GM21529 (cell line): ENCODE measurements at regions not wholly inside any gene's neighbourhood (a gene's known extent, or its start where the extent isn't known, plus 50 kb on each side); places are given as distances from the start of the nearest gene placed in this dataset.

ENCODE experiments used
- ATAC-seq: cut with Tn5 transposase; IDR thresholded peaks from one replicate; pipeline ENCODE4 v1.9.1; 2021; ENCODE audit not compliant: unreplicated experiment

- no peak for ATAC-seq
These were observed 523.5 kb downstream of the SLC16A7 start for GRCh38 chr12:60119327-60119726.

- ATAC-seq = no peak
These were observed 524.4 kb downstream of the SLC16A7 start for GRCh38 chr12:60120199-60120598.

GRCh38 chr12:60123557-60123956 is 527.7 kb downstream of the SLC16A7 start:
- ATAC-seq = no peak

- no peak for ATAC-seq
These were observed 541.7 kb downstream of the SLC16A7 start for GRCh38 chr12:60137513-60137912.

DNA sequence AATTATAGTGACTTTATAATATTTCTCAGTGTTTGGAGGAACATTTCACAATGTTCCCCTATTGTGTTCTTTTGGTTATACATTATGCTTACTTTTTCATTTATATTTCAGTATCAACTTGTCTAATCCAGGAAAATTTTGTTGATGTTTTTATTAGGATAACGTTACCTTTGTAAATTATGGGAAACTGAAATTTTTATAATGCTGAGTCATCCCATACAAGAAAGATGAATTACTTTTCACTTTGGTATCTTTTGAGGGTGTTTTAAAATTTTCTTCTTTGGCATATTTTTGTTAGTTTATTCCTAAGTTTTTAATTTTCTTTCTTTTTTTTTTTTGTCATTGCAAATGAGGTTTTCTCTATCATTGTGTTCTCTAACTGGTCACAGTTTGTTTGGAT is 542.7 kb downstream of the SLC16A7 start:
- ATAC-seq = no peak

- ATAC-seq = no peak
These were observed 548.6 kb downstream of the SLC16A7 start for GRCh38 chr12:60144395-60144794.

GRCh38 chr12:60148109-60148508 is 552.3 kb downstream of the SLC16A7 start:
- ATAC-seq = no peak

DNA sequence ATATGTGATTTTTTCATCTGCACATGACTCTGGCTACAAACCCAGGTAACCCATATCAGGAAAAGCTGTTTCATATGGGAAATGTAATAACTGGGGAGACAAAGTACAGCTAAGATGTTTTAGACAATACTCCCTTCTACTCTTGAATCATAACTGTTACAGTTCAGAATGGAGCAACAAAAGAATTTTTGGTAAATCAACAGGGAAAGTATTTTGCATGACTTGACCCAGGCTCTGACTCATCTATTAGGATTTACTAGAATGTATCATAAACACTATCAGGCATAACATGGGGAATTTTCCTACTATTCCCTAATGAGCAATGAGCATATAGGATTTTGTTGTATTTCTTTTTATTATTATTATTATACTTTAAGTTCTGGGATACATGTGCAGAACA is 553.0 kb downstream of the SLC16A7 start:
- ATAC-seq = no peak

GRCh38 chr12:60152756-60153155 is 556.9 kb downstream of the SLC16A7 start:
- no peak for ATAC-seq

GRCh38 chr12:60159761-60160160 is 563.9 kb downstream of the SLC16A7 start:
- ATAC-seq = no peak

DNA sequence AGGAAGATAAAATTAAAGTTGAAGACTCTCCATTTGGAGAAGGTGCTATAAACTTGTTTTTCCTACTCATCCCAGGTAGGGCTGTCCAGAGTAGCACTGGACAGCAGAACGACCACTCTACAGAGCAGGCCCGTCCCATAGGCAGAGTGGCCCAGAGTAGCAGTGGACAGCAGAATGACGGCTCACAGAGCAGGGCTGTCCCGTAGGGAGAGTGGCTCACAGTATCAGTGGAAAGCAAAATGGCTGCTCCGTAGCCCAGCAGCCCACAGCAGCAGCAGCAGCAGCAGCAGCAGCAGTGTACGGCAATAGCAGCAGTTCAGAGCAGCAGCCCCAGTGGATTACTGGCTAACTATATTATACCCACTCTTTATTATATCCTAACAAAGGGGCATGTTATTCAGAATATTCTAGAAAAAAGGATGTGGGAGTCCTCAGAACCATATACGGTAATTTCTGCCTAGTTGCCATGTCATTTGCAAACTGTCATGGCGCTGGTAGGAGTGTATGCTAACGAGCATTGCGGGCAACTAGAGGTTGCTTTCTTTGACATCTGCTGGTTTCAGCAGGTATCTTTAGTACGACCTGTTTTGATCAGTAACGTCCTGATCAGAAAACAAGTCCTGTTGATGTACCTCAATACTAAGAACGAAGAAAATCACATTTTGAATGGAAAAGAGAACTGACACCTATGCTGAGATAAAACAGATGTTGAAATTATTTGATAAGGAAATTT is 567.3 kb downstream of the SLC16A7 start:
- ATAC-seq = no peak

GRCh38 chr12:60165781-60166180 is 570.0 kb downstream of the SLC16A7 start:
- ATAC-seq = no peak

- no peak for ATAC-seq
These were observed 572.6 kb downstream of the SLC16A7 start for GRCh38 chr12:60168441-60168840.

DNA sequence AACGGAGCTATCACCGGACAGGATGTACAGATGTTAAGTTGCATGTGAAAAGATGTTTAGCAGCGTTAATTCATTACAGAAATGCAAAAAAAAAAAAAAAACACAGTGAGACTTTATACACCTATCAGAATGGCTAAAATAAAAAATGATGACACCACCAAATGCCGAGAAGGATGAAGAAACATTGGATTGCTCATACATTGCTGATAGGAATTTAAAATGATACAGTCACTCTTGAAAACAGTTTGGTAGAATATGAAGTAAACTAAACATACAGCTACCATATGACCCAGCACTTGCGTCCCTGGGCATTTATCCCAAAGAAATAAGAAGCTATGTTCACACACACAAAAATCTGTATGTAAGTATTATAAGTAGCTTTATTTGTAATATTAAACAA is 574.1 kb downstream of the SLC16A7 start:
- no peak for ATAC-seq

DNA sequence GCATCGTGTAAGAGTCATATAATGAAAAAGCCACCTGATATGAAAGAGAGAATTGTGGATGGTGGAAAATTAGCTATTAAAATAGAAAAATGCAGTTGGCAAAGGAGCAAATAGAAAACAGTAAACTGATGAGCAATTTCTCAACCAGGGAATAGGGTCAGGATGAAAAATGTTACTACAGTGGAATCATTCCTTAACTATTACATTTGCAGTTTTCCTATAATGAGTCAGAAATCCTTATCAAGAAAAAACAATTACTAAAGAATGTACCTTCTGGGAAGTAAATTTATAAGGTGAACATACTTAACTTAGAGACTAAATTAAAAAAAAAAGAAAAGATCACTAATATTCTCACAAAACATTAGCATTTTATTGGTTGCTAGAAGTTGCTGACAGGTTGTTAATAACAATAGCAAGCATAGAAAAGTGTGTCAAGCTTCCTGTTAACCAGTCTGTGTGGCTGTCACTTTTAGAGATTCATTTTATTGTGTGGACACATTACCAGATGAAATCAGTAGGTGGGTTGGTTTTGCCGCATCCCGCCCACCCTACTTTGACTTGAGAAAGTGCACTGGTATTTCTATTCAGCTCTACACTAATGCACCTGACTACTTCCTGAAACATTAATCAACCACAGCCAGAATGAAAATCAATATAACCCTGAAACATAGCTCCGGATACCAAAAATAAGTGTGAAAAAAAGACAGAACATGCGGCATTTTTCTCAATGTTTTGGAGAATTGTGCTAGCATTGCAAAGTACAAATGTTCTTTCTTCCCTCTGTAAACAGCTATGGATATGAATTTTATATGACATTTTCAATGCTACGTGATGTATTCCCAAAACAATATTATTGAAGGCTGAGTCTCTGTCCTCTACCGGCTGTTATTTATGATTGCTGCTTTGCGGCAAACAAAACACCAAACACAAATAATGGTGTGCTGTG is 576.7 kb downstream of the SLC16A7 start:
- no peak for ATAC-seq

- no peak for ATAC-seq
These were observed 577.7 kb downstream of the SLC16A7 start for GRCh38 chr12:60173224-60174170.

- ATAC-seq = no peak
These were observed 578.6 kb downstream of the SLC16A7 start for GRCh38 chr12:60174476-60174875.

GRCh38 chr12:60174941-60175340 is 579.1 kb downstream of the SLC16A7 start:
- ATAC-seq = no peak

DNA sequence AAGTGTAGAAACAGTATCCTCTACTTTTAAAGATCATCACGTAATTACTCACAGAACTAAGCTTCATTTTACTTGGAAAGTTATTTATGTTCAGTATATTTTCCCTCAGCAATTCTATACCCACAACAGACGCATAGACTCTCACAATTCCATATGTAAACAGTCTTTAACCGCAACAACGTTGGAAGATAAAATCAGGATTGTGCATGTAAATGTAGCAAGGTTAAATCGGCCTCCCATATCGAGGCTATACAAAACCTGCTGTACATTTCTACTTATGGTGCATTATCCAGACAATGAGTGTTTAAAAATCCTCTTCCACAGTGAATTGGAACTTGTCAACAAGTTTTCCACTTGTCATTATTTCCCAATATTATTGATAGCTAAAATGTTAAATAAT is 581.1 kb downstream of the SLC16A7 start:
- no peak for ATAC-seq

DNA sequence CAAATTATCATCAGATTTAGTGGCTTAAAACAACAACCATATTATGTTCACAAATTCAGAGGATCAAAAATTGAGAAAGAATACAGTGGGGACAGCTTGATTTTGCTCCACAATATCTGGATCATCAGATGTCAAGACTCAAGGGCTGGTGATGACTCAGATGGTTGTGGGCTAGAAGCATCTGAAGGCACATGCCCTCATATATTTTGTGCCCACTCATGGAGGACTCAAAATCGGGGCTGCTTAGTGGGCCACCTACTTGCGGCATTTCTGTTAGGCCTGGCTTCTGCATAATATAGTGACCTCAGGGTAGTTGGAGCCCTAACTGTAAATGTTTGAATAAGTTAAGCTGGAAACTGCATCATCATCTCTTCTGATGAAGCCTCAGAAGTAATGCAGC is 584.5 kb downstream of the SLC16A7 start:
- no peak for ATAC-seq

DNA sequence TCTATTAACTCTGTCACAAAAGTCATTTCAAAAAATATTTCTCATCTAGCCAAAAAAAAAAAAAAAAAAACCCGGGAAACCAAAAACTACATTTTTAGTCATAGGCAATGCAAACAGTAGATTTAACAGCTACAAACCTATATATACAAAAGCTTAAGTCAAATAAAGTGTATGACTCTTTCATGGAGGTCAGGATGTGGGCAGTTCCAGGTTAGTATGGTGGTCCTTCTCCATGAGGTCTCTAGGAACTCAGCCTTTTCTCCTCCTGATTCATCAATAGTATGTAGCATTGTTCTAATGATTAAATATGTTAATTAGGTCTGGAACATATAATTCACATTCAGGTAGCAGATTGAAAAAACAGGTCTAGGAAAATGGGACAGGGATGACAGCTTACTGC is 586.5 kb downstream of the SLC16A7 start:
- no peak for ATAC-seq
